ENCODE measurements at regions not wholly inside any gene's neighbourhood (a gene's known extent, or its start where the extent isn't known, plus 50 kb on each side); places are given as distances from the start of the nearest gene placed in this dataset.

DNA sequence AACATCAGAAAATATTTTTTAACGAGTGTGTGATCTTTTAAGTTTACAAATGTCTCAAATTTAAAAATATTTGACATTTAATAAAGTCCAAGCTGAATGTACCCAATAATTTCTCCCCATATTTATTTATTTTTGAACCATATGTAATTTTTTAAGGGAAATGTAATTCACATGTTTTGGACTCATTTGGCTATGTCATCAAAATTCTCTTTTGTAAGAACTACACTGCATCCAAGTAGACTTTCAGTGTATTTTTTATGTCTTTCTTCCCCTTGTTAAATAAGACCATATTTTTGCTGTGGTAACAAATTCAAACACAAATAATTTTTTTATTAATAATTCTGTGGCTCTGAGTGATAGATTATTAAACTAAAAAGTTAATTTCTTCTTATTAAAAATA is 365.2 kb downstream of the CD109 start:
- TF ChIP-seq CTCF (IDR thresholded peaks at IDR 0.05) = no peak
- no peak for TF ChIP-seq POLR2A (IDR thresholded peaks at IDR 0.05)
